ENCODE measurements at regions not wholly inside any gene's neighbourhood (a gene's known extent, or its start where the extent isn't known, plus 50 kb on each side); places are given as distances from the start of the nearest gene placed in this dataset.
"Not testable (repeated sequence)": the region's sequence is repeated elsewhere in the genome, so short reads cannot be mapped to it uniquely, and the experiment has no call there.

- DNase-seq (ENCODE audit: low spot score), result no peak
Measured at GRCh38 chr7:123323689-123324088, 123.9 kb upstream of the SLC13A1 start.

GRCh38 chr7:123321578-123321977, 121.8 kb upstream of the SLC13A1 start:
- DNase-seq (ENCODE audit: low spot score), result not testable (repeated sequence)

- no peak for DNase-seq (ENCODE audit: low spot score)
Measured at GRCh38 chr7:123319911-123320310, 120.1 kb upstream of the SLC13A1 start.

- DNase-seq (ENCODE audit: low spot score), result no peak
Measured at GRCh38 chr7:123314886-123315285, 115.1 kb upstream of the SLC13A1 start.

GRCh38 chr7:123308254-123308951, 108.6 kb upstream of the SLC13A1 start:
- DNase-seq (ENCODE audit: low spot score), result no peak

- DNase-seq (ENCODE audit: low spot score), result no peak
Measured at GRCh38 chr7:123305840-123306375, 106.1 kb upstream of the SLC13A1 start.

- DNase-seq (ENCODE audit: low spot score), result no peak
Measured at GRCh38 chr7:123303926-123304325, 104.2 kb upstream of the SLC13A1 start.

- DNase-seq (ENCODE audit: low spot score), result no peak
Measured at GRCh38 chr7:123296965-123297364, 97.2 kb upstream of the SLC13A1 start.

GRCh38 chr7:123293710-123294109, 93.9 kb upstream of the SLC13A1 start:
- no peak for DNase-seq (ENCODE audit: low spot score)

GRCh38 chr7:123292227-123292626, 92.5 kb upstream of the SLC13A1 start:
- DNase-seq (ENCODE audit: low spot score), result no peak

GRCh38 chr7:123289200-123289599, 89.4 kb upstream of the SLC13A1 start:
- no peak for DNase-seq (ENCODE audit: low spot score)

GRCh38 chr7:123285076-123285700, 85.4 kb upstream of the SLC13A1 start:
- DNase-seq (ENCODE audit: low spot score), result no peak

- no peak for DNase-seq (ENCODE audit: low spot score)
Measured at GRCh38 chr7:123283373-123283772, 83.6 kb upstream of the SLC13A1 start.

- DNase-seq (ENCODE audit: low spot score), result no peak
Measured at GRCh38 chr7:123282181-123282580, 82.4 kb upstream of the SLC13A1 start.

- DNase-seq (ENCODE audit: low spot score), result no peak
Measured at GRCh38 chr7:123279949-123280348, 80.2 kb upstream of the SLC13A1 start.

GRCh38 chr7:123275036-123275753, 75.4 kb upstream of the SLC13A1 start:
- no peak for DNase-seq (ENCODE audit: low spot score)

GRCh38 chr7:123273185-123273584, 73.4 kb upstream of the SLC13A1 start:
- no peak for DNase-seq (ENCODE audit: low spot score)

- no peak for DNase-seq (ENCODE audit: low spot score)
Measured at GRCh38 chr7:123271856-123272255, 72.1 kb upstream of the SLC13A1 start.

GRCh38 chr7:123271231-123271630, 71.5 kb upstream of the SLC13A1 start:
- no peak for DNase-seq (ENCODE audit: low spot score)

- DNase-seq (ENCODE audit: low spot score), result no peak
Measured at GRCh38 chr7:123270570-123270969, 70.8 kb upstream of the SLC13A1 start.

- no peak for DNase-seq (ENCODE audit: low spot score)
Measured at GRCh38 chr7:123265853-123266252, 66.1 kb upstream of the SLC13A1 start.

GRCh38 chr7:123264820-123265219, 65.1 kb upstream of the SLC13A1 start:
- not testable (repeated sequence) for DNase-seq (ENCODE audit: low spot score)

GRCh38 chr7:123260428-123260960, 60.7 kb upstream of the SLC13A1 start:
- no peak for DNase-seq (ENCODE audit: low spot score)
